ENCODE measurements at regions not wholly inside any gene's neighbourhood (a gene's known extent, or its start where the extent isn't known, plus 50 kb on each side); places are given as distances from the start of the nearest gene placed in this dataset.

DNA sequence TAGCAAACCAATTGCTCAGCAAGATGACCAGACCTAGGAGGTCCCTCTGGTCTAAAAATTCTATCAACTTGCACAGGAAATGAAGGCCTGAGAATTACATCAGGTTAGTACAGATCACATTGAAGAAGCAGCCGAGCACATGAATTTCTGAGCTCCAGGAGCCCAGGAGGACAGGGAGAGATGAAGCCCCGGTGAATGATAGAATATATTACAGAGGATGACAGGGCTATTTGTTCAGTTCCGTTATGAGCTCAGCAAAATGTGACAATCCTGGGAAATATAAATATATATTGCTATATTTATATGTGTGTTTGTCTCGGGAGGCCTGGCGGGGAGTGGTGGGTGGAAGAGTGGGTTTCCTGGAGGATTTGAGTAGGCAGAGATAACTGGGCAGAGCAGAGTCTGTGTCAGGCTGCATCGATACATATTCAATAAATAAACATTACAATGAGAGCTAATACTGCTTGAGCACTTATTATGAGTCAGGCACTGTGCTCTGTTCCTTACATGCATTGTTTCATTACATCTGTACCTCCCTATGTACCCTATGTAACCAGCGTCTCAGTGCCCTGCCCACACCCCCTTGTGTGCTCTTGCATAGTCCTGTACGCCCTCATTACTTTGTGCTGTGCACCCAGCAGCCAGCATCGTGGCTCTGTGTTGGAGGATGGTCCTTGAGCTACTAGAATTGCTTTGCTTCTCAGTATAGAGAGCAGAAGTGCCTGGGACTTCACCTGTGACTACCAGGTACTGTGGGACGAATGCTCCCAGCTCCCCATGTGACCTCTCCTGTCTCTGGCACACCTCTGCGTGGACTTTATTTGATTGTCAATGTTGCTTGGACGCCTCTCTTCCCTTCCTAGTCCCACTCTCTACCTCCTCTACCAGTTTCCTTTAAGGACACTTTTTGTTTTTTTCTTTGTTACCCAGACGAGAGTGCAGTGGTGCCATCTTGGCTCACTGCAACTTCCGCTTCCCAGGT is 58.1 kb upstream of the KLF9 start:
- Histone ChIP-seq H3K36me3 (no peaks in the 10 kb centered on the region), H3K9me3 (no peaks in the 10 kb centered on the region), H3K4me3 (no peak overlapping the region), H3K27me3 (no peaks in the 10 kb centered on the region), H3K4me1 (peaks cover 0 to 83% (median 39%) of the 10 kb centered on the region in 4 donors), H3K27ac (peak overlapping the region in 3 of 4 donors; percentile 32 to 84 (median 38))
- no peak for DNase-seq (ENCODE audit: low spot score in 2 of 2)
- no peak for TF ChIP-seq POLR2A (IDR thresholded peaks at IDR 0.05)
- no peak for TF ChIP-seq EP300 (IDR thresholded peaks at IDR 0.05)
- TF ChIP-seq, protein P1, sequence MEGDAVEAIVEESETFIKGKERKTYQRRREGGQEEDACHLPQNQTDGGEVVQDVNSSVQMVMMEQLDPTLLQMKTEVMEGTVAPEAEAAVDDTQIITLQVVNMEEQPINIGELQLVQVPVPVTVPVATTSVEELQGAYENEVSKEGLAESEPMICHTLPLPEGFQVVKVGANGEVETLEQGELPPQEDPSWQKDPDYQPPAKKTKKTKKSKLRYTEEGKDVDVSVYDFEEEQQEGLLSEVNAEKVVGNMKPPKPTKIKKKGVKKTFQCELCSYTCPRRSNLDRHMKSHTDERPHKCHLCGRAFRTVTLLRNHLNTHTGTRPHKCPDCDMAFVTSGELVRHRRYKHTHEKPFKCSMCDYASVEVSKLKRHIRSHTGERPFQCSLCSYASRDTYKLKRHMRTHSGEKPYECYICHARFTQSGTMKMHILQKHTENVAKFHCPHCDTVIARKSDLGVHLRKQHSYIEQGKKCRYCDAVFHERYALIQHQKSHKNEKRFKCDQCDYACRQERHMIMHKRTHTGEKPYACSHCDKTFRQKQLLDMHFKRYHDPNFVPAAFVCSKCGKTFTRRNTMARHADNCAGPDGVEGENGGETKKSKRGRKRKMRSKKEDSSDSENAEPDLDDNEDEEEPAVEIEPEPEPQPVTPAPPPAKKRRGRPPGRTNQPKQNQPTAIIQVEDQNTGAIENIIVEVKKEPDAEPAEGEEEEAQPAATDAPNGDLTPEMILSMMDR (IDR thresholded peaks at IDR 0.05) = no peak
- WGBS, 2 donors = 86 to 88% methylated on average over 14 of the region's 14 CpGs

DNA sequence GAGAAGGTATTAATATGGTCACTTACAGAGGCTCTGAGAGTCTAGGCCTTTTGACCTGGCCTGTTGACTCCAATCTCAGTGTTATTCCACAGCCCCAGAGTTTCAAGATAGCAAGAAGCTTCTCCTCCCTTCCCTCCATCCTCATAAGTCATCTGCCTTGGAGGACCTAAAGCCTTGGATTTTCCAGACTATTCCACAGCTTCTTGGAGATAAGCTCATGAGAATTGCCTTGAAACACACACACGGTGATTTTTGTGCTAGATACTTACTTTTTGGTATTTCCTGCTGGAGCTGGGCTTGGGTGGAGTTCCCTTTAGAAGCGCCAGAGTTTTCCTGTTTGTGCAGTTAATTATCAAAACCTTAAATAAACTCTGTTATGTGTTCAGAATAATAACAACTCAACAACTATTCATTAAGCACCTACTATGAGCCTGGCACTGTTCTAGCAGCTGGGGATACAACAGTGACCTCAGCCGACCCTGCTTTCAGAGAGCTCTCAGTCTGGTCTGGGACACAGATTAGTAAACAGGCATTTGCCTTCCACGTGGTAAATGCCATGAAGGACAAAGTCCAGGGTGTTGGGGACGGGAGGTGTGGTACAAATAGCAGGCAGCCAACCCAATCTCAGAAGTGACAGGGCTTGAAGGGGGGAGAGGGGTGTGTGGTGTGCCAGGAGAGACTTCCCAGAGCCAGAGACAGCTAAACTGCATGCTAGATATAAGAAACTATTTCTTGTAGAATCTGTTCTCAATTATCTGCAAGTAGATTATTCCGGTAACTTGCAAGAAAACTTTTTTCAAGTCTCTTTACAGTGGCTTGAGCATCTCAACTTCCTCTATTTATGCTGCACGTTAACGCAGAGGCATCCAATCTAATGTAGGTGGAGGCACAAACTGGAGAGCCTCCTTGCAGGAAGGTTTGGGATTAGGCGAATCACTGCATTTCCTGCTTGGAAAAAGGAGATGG is 55.9 kb upstream of the KLF9 start:
- H3K4me3 ChIP-seq = no peak overlapping the region
- no peaks in the 10 kb centered on the region for H3K9me3 ChIP-seq
- peaks cover 0 to 75% (median 34%) of the 10 kb centered on the region in 4 donors for H3K4me1 ChIP-seq
- 40 to 42% methylated on average over 9 of the region's 9 CpGs for WGBS, 2 donors
- H3K36me3 ChIP-seq = no peaks in the 10 kb centered on the region
- DNase-seq (ENCODE audit: low spot score in 2 of 2) = no peak
- H3K27me3 ChIP-seq = no peaks in the 10 kb centered on the region
- TF ChIP-seq EP300 (IDR thresholded peaks at IDR 0.05) = peak in 1 of 2 donors; percentile 72
- no peak for TF ChIP-seq POLR2A (IDR thresholded peaks at IDR 0.05)
- H3K27ac ChIP-seq = peak overlapping the region; percentile 44 to 84 (median 74)

DNA sequence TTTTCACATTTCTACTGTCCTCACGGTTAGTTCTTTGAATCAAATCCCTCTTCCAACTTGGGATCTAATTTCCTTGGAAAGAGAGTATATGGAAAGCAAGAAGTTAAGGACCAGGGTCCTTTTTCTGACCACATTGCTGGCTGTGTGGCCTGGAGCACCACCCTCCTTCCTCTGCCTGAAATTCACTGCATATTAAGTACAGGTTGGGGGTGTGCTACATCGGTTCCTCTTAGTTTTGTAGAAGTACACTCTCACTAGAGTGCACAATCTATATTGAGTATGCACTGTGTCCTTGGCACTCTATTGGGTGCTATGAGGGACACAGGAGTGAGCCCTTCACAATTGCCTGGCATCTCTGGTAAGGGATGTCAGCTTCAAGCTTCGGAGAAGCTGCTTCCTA is 53.8 kb upstream of the KLF9 start:
- H3K27me3 ChIP-seq = no peaks in the 10 kb centered on the region
- 88 to 89% methylated on average over 3 of the region's 3 CpGs for WGBS, 2 donors
- peak overlapping the region in 1 of 4 donors; percentile 84 for H3K27ac ChIP-seq
- H3K4me3 ChIP-seq = no peak overlapping the region
- no peak for TF ChIP-seq EP300 (IDR thresholded peaks at IDR 0.05)
- TF ChIP-seq, protein P1 (IDR thresholded peaks at IDR 0.05) = no peak
- TF ChIP-seq POLR2A (IDR thresholded peaks at IDR 0.05) = no peak
- peaks cover 0 to 57% (median 30%) of the 10 kb centered on the region in 4 donors for H3K4me1 ChIP-seq
- H3K36me3 ChIP-seq = no peaks in the 10 kb centered on the region
- DNase-seq (ENCODE audit: low spot score in 2 of 2) = no peak
- H3K9me3 ChIP-seq = no peaks in the 10 kb centered on the region

DNA sequence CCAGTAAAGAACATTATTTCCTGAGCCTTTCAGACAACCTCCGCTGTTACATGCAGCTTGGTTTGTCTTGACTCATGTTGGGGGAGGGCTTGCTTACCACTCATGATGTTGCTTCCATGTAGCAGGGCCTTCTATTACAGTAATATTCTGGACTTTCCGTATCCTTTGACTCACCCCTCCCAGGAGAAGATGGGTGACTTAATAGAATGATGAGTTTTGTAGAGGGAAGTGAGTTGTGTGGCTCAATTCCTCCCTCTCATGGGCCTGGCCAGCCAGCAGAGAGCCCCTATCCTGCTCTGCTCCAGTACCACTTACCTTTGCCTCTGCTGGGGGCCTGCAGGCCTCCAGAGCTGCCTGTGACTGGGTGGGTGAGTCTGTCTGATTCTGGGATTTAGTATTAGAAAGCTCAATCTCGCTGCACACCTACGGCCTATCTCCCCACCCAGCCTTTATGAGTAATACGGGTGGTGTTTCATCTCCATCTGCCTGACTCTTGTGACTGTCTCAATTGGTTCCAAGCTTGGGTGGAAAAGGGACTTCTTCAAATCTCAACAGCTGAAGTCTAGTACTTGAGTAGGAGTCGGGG is 52.6 kb upstream of the KLF9 start:
- DNase-seq (ENCODE audit: low spot score in 2 of 2) = no peak
- H3K27ac ChIP-seq = peak overlapping the region in 3 of 4 donors; percentile 20 to 31 (median 27)

More for the DNA sequence above, 52.6 kb upstream of the KLF9 start:
- H3K27me3 ChIP-seq = no peaks in the 10 kb centered on the region
- no peak overlapping the region for H3K4me3 ChIP-seq
- WGBS, 2 donors = 83 to 91% methylated on average over 6 of the region's 6 CpGs
- H3K4me1 ChIP-seq = peaks cover 0 to 46% (median 22%) of the 10 kb centered on the region in 4 donors
- no peaks in the 10 kb centered on the region for H3K36me3 ChIP-seq
- TF ChIP-seq POLR2A (IDR thresholded peaks at IDR 0.05) = no peak
- TF ChIP-seq, protein P1 (IDR thresholded peaks at IDR 0.05) = no peak
- no peak for TF ChIP-seq EP300 (IDR thresholded peaks at IDR 0.05)
- H3K9me3 ChIP-seq = no peaks in the 10 kb centered on the region

Data from tibial nerve (tissue), 4 donors.